ENCODE measurements at regions not wholly inside any gene's neighbourhood (a gene's known extent, or its start where the extent isn't known, plus 50 kb on each side); places are given as distances from the start of the nearest gene placed in this dataset.

GRCh38 chr18:57220930-57221483, 74.1 kb downstream of the BOD1L2 start:
- ATAC-seq (ENCODE audit: low read depth), result no peak
- CTCF ChIA-PET, result no interaction called here
- peaks cover 0 to 9% (median 1%) of the 10 kb centered on the region in 4 experiments for H3K27me3 ChIP-seq (replicated peaks in 1 of 4; ENCODE audit: control extremely low read depth in 1 of 4, control insufficient read depth in 3 of 4, insufficient read depth in 4 of 4, low read length in 3 of 4)
- TF ChIP-seq EZH2 (IDR thresholded peaks at IDR 0.05; ENCODE audit: borderline replicate concordance, insufficient read depth, low read depth, low read length, poor library complexity, severe bottlenecking), result no peak
- TF ChIP-seq CTCF (IDR thresholded peaks at IDR 0.05), result no peak
- Mint-ChIP-seq H3K4me3 (no peak overlapping the region), H3K4me1 (no peaks in the 10 kb centered on the region), H3K27me3 (peaks cover 20% of the 10 kb centered on the region), H3K27ac (no peak overlapping the region), H3K9me3 (ENCODE audit: insufficient read depth) (no peaks in the 10 kb centered on the region)
- no peaks in the 10 kb centered on the region for H3K36me3 ChIP-seq (replicated peaks in 1 of 2; ENCODE audit: control extremely low read depth in 1 of 2, control insufficient read depth in 1 of 2, extremely low read depth in 1 of 2, insufficient read depth in 2 of 2, low read length in 1 of 2)
- H3K9ac ChIP-seq (ENCODE audit: low read length), result no peak overlapping the region
- no peaks in the 10 kb centered on the region for H3K9me3 ChIP-seq (ENCODE audit: control extremely low read depth in 1 of 3, control insufficient read depth in 2 of 3, insufficient read depth in 1 of 3, low read length in 2 of 3)
- H3K4me1 ChIP-seq (ENCODE audit: control insufficient read depth in 2 of 2, insufficient read depth in 2 of 2, low read length in 2 of 2), result no peaks in the 10 kb centered on the region
- WGBS (ENCODE audit: insufficient coverage), result 91% methylated on average over 9 of the region's 9 CpGs
- H3K4me3 ChIP-seq (ENCODE audit: control extremely low read depth in 1 of 5, extremely low read depth in 1 of 5, insufficient read depth in 1 of 5, low read depth in 2 of 5, low read length in 4 of 5), result no peak overlapping the region
- H3K27ac ChIP-seq (ENCODE audit: low read length in 2 of 2), result no peak overlapping the region
- POLR2A ChIA-PET, result no interaction called here
- no peaks in the 10 kb centered on the region for H3K79me2 ChIP-seq (ENCODE audit: control insufficient read depth, insufficient read depth, low read length)
- H2AFZ ChIP-seq (ENCODE audit: insufficient read depth, low read depth, low read length, poor library complexity, severe bottlenecking), result no peak overlapping the region
- DNase-seq, result no peak
- intact Hi-C loops (cut with micrococcal nuclease), result no loop called here
- no peak overlapping the region for H3K4me2 ChIP-seq (replicated peaks; ENCODE audit: low read depth, low read length, poor library complexity, severe bottlenecking)
- H4K20me1 ChIP-seq (ENCODE audit: control insufficient read depth, insufficient read depth, low read length, poor library complexity, severe bottlenecking), result no peaks in the 10 kb centered on the region

GRCh38 chr18:57223144-57223870, 76.4 kb downstream of the BOD1L2 start:
- Histone ChIP-seq H3K4me3 (ENCODE audit: control extremely low read depth in 1 of 5, extremely low read depth in 1 of 5, insufficient read depth in 1 of 5, low read depth in 2 of 5, low read length in 4 of 5) (no peak overlapping the region), H3K4me2 (replicated peaks; ENCODE audit: low read depth, low read length, poor library complexity, severe bottlenecking) (no peak overlapping the region), H3K27ac (ENCODE audit: low read length in 2 of 2) (no peak overlapping the region), H3K27me3 (replicated peaks in 1 of 4; ENCODE audit: control extremely low read depth in 1 of 4, control insufficient read depth in 3 of 4, insufficient read depth in 4 of 4, low read length in 3 of 4) (peaks cover 0 to 9% (median 1%) of the 10 kb centered on the region in 4 experiments), H3K9ac (ENCODE audit: low read length) (no peak overlapping the region), H3K36me3 (replicated peaks in 1 of 2; ENCODE audit: control extremely low read depth in 1 of 2, control insufficient read depth in 1 of 2, extremely low read depth in 1 of 2, insufficient read depth in 2 of 2, low read length in 1 of 2) (no peaks in the 10 kb centered on the region), H2AFZ (ENCODE audit: insufficient read depth, low read depth, low read length, poor library complexity, severe bottlenecking) (no peak overlapping the region), H3K9me3 (ENCODE audit: control extremely low read depth in 1 of 3, control insufficient read depth in 2 of 3, insufficient read depth in 1 of 3, low read length in 2 of 3) (no peaks in the 10 kb centered on the region), H3K4me1 (ENCODE audit: control insufficient read depth in 2 of 2, insufficient read depth in 2 of 2, low read length in 2 of 2) (no peaks in the 10 kb centered on the region), H4K20me1 (ENCODE audit: control insufficient read depth, insufficient read depth, low read length, poor library complexity, severe bottlenecking) (no peaks in the 10 kb centered on the region), H3K79me2 (ENCODE audit: control insufficient read depth, insufficient read depth, low read length) (no peaks in the 10 kb centered on the region)
- peaks cover 21% of the 10 kb centered on the region for H3K27me3 Mint-ChIP-seq
- H3K9me3 Mint-ChIP-seq (ENCODE audit: insufficient read depth), result no peaks in the 10 kb centered on the region
- no peaks in the 10 kb centered on the region for H3K4me1 Mint-ChIP-seq
- H3K27ac Mint-ChIP-seq, result no peak overlapping the region
- WGBS (ENCODE audit: insufficient coverage), result 94% methylated on average over 2 of the region's 4 CpGs
- TF ChIP-seq EZH2 (IDR thresholded peaks at IDR 0.05; ENCODE audit: borderline replicate concordance, insufficient read depth, low read depth, low read length, poor library complexity, severe bottlenecking) (no peak), CTCF (IDR thresholded peaks at IDR 0.05) (no peak)
- CTCF ChIA-PET, result no interaction called here
- no peak overlapping the region for H3K4me3 Mint-ChIP-seq
- POLR2A ChIA-PET, result no interaction called here
- ATAC-seq (ENCODE audit: low read depth) (no peak), DNase-seq (no peak)
- intact Hi-C loops (cut with micrococcal nuclease), result no loop called here
